Endodermal cell (in vitro differentiated cells): ENCODE measurements at regions not wholly inside any gene's neighbourhood (a gene's known extent, or its start where the extent isn't known, plus 50 kb on each side); places are given as distances from the start of the nearest gene placed in this dataset.

Source experiments
- DNase-seq: peaks from one replicate; pipeline ENCODE4 v3.0.0-alpha.2; 2017
- H3K27ac ChIP-seq: 2 replicates; pipeline ENCODE4 v1.5.1; 2013; ENCODE audit warnings: mild to moderate bottlenecking, low read depth, low read length, moderate library complexity
- H3K27me3 ChIP-seq: 2 replicates; pipeline ENCODE4 v1.6.1; 2013; ENCODE audit warnings: mild to moderate bottlenecking, low read length, moderate library complexity; ENCODE audit not compliant: insufficient read depth, control insufficient read depth, poor library complexity, severe bottlenecking
- H3K36me3 ChIP-seq: 2 replicates; pipeline ENCODE4 v1.7.0; 2013; ENCODE audit warnings: mild to moderate bottlenecking, low read length, moderate library complexity; ENCODE audit not compliant: control insufficient read depth, insufficient read depth
- H3K4me1 ChIP-seq: one replicate; pipeline ENCODE4 v1.7.0; 2013; ENCODE audit warnings: low read length; ENCODE audit not compliant: control insufficient read depth, insufficient read depth
- H3K4me3 ChIP-seq: 2 replicates; pipeline ENCODE4 v1.5.1; 2013; ENCODE audit warnings: mild to moderate bottlenecking, low read length, moderate library complexity
- H3K9ac ChIP-seq: 2 replicates; pipeline ENCODE4 v1.6.1; 2013; ENCODE audit warnings: mild to moderate bottlenecking, low read length, moderate library complexity; ENCODE audit not compliant: poor library complexity, severe bottlenecking; ENCODE audit errors: extremely low read depth
- H3K9me3 ChIP-seq: 2 replicates; pipeline ENCODE4 v1.6.1; 2013; ENCODE audit warnings: mild to moderate bottlenecking, low read length, moderate library complexity; ENCODE audit not compliant: control insufficient read depth
- H3K27ac Mint-ChIP-seq: 2 replicates; pipeline ENCODE4 v1.8.0; 2020; ENCODE audit warnings: mixed read lengths
- H3K27me3 Mint-ChIP-seq: 2 replicates; pipeline ENCODE4 v1.8.0; 2021; ENCODE audit warnings: mild to moderate bottlenecking, mixed read lengths; ENCODE audit not compliant: insufficient read depth
- H3K36me3 Mint-ChIP-seq: 2 replicates; pipeline ENCODE4 v1.8.0; 2020; ENCODE audit warnings: low read depth, mixed read lengths
- H3K4me1 Mint-ChIP-seq: 2 replicates; pipeline ENCODE4 v1.8.0; 2020; ENCODE audit warnings: mixed read lengths
- H3K4me3 Mint-ChIP-seq: 2 replicates; pipeline ENCODE4 v1.8.0; 2020; ENCODE audit warnings: mild to moderate bottlenecking, moderate library complexity, mixed read lengths
- H3K9me3 Mint-ChIP-seq: 2 replicates; pipeline ENCODE4 v1.8.0; 2020; ENCODE audit warnings: mild to moderate bottlenecking, mixed read lengths
- WGBS, 2 experiments: methylation state at CpG; one replicate each; pipeline versions ENCODE4 v1.1.5 to v1.1.7; 2013; ENCODE audit warnings: missing lambda C conversion rate in 2 of 2, mixed read lengths in 1 of 2; ENCODE audit not compliant: insufficient coverage in 1 of 2, insufficient read length in 1 of 2; 5-methylcytosine and 5-hydroxymethylcytosine counted together
- TF ChIP-seq, protein P1 (sequence below): fragments of 200-600 bp; sonication (generic); conservative IDR thresholded peaks from 2 replicates; pipeline ENCODE4 v1.5.0; 2021; ENCODE audit warnings: antibody characterized with exemption, mild to moderate bottlenecking

DNA sequence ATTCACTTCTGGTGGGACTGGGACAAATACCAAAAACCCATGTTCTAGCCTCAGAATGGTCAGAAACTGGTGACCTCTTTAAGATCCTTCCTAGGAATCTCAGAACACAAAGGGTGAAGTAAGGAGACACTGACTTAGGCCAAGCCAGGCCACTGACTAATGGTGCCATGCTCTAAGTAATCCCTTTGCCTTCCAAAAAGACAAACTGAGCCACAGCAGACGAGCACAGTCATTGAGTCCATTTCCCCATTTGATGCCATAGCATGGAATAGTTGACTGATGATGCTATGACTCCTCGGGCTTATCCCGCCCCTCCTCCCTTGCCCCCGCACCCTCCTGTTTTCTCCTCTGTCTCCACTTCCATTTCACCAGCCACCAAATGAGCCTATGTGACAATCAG is 145.8 kb upstream of the ZNF648 start:
- Histone ChIP-seq H3K27ac (no peak overlapping the region), H3K9ac (no peak overlapping the region), H3K27me3 (peaks cover 5% of the 10 kb centered on the region), H3K4me1 (no peaks in the 10 kb centered on the region), H3K9me3 (no peaks in the 10 kb centered on the region), H3K36me3 (no peaks in the 10 kb centered on the region), H3K4me3 (no peak overlapping the region)
- TF ChIP-seq, protein P1, sequence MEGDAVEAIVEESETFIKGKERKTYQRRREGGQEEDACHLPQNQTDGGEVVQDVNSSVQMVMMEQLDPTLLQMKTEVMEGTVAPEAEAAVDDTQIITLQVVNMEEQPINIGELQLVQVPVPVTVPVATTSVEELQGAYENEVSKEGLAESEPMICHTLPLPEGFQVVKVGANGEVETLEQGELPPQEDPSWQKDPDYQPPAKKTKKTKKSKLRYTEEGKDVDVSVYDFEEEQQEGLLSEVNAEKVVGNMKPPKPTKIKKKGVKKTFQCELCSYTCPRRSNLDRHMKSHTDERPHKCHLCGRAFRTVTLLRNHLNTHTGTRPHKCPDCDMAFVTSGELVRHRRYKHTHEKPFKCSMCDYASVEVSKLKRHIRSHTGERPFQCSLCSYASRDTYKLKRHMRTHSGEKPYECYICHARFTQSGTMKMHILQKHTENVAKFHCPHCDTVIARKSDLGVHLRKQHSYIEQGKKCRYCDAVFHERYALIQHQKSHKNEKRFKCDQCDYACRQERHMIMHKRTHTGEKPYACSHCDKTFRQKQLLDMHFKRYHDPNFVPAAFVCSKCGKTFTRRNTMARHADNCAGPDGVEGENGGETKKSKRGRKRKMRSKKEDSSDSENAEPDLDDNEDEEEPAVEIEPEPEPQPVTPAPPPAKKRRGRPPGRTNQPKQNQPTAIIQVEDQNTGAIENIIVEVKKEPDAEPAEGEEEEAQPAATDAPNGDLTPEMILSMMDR = no peak
- H3K36me3 Mint-ChIP-seq = no peaks in the 10 kb centered on the region
- H3K4me1 Mint-ChIP-seq = peaks cover 12% of the 10 kb centered on the region
- no peak overlapping the region for H3K4me3 Mint-ChIP-seq
- H3K27ac Mint-ChIP-seq = no peak overlapping the region
- 71% methylated on average over 4 of the region's 4 CpGs; no CpG with 5 or more reads in 1 of the 2 experiments for WGBS, 2 experiments
- no peak for DNase-seq
- no peaks in the 10 kb centered on the region for H3K9me3 Mint-ChIP-seq
- peaks cover 1% of the 10 kb centered on the region for H3K27me3 Mint-ChIP-seq

DNA sequence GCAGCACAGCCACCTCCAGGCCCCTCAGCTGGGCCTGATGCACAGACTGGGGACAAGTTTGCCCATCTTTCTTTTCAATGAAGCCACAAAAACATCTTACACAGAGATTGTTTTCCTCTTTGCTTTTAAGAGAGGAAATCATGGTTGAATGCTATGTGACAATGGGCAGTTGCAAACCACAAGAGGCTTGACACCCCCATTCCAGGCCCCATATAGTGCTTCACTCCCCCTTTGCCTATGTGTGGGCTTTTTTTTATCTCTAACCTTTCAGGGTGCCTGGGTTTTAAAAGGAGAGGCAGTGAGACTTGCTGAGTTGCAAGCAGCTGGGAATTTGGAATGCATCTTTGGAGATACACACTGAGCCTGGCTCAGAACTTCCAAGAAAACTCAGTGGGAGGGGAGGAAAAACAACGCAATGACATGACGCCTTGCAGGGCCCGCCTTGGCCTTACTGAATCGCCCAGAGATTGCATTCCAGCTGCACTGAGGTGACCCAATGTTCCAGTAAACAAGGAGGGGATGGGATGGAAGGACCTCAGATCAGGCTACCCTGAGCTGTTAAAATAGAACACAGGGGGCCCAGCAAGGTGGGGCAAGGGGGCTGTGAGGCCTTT is 145.2 kb upstream of the ZNF648 start:
- peak overlapping the region; percentile 10 for H3K27ac ChIP-seq
- no peaks in the 10 kb centered on the region for H3K36me3 Mint-ChIP-seq
- 58 to 73% methylated on average over 4 of the region's 4 CpGs for WGBS, 2 experiments

DNA sequence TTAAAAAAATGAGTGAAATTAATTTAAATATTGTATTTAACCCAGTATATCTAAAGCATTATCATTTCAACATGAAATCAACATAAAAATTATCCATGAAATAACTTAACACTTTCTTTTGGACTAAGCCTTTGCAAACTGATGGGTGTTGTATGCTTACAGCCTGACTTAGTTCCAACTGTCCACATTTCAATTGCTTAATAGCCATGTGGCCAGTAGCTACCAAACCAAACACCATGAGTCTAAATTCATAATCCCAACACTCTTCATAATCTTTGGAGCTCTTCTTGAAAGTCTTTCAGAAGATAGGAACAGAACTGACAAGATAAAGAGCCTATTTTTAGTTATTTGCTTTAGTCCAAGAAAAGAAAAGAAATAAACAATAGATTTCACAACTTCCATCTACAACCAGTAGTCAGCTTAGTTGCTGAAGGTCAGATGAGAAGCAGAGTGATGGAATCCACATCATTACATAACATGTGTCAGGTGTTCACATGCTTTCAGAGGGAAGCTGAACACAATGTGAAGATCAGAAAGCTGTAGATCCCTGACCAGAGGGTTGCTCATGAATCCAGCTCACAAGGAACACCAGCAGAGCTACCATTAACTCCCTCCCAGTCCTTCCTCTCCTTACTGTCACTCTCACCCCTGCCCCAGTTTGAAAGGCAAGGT is 144.0 kb upstream of the ZNF648 start:
- TF ChIP-seq, protein P1 = no peak
- H3K9ac ChIP-seq = no peak overlapping the region
- H3K36me3 Mint-ChIP-seq = no peaks in the 10 kb centered on the region
- H3K36me3 ChIP-seq = no peaks in the 10 kb centered on the region
- peaks cover 1% of the 10 kb centered on the region for H3K27me3 Mint-ChIP-seq
- H3K4me3 ChIP-seq = no peak overlapping the region
- H3K27me3 ChIP-seq = peaks cover 5% of the 10 kb centered on the region
- no peaks in the 10 kb centered on the region for H3K4me1 ChIP-seq
- peaks cover 25% of the 10 kb centered on the region for H3K4me1 Mint-ChIP-seq
- no peak for DNase-seq
- no peaks in the 10 kb centered on the region for H3K9me3 Mint-ChIP-seq
- H3K27ac Mint-ChIP-seq = no peak overlapping the region
- H3K27ac ChIP-seq = no peak overlapping the region
- H3K9me3 ChIP-seq = no peaks in the 10 kb centered on the region
- H3K4me3 Mint-ChIP-seq = no peak overlapping the region

More for the DNA sequence above, 145.2 kb upstream of the ZNF648 start:
- Mint-ChIP-seq H3K27me3 (peaks cover 1% of the 10 kb centered on the region), H3K9me3 (no peaks in the 10 kb centered on the region), H3K4me1 (peaks cover 15% of the 10 kb centered on the region), H3K27ac (no peak overlapping the region), H3K4me3 (no peak overlapping the region)
- Histone ChIP-seq H3K4me1 (no peaks in the 10 kb centered on the region), H3K4me3 (no peak overlapping the region), H3K27me3 (peaks cover 5% of the 10 kb centered on the region), H3K9ac (no peak overlapping the region), H3K36me3 (no peaks in the 10 kb centered on the region), H3K9me3 (no peaks in the 10 kb centered on the region)
- TF ChIP-seq, protein P1 = no peak
- DNase-seq = no peak
